Stimulated activated naive CD4-positive, alpha-beta T cell treated with Interleukin-2 at 50 U/mL for 16 hours (primary cell): ENCODE measurements at regions not wholly inside any gene's neighbourhood (a gene's known extent, or its start where the extent isn't known, plus 50 kb on each side); places are given as distances from the start of the nearest gene placed in this dataset.

Experiments
- DNase-seq: peaks from one replicate; lab custom pipeline; 2025; lab: John Stamatoyannopoulos, UW

DNA sequence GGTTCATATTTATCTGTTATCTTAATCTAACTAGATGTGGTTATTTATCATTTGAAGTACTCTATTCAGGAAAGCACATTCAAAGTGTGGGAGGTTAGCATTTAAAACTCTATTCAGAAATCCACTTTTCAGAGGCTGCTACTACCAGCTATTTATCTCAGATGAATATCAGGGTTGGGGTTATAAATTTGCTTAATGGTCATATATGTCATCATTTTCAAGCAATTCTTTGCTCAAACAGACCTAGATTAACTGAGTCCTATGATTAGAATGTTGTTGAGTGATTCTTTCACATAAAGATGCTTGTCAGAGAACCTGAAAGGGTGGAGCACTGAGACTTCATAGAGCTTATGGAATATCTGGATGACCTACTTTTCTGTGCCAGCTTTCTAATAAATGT is 436.9 kb upstream of the TGFBR2 start:
- no peak for DNase-seq

- no peak for DNase-seq
Observed at GRCh38 chr3:30170681-30171438, 435.5 kb upstream of the TGFBR2 start.

DNA sequence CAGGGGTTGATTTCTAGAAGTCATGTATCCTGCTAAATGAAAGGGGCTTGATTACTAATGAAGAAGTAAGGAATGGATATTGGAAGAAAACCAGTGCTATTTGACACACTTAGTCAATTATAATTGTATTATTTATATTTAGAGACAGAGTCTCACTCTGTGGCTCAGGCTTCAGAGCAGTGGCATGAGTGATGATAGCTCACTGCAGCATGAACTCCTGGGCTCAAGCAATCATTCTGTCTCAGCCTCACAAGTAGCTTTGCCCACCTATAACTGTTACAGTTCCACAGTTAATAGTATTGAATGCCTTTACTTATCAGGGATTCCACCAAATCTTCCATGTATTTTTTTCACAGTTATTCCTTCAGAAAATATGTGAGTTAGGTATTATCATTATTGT is 432.0 kb upstream of the TGFBR2 start:
- no peak for DNase-seq

- no peak for DNase-seq
Observed at GRCh38 chr3:30180310-30181177, 425.9 kb upstream of the TGFBR2 start.

- DNase-seq, result no peak
Observed at GRCh38 chr3:30181178-30181465, 425.3 kb upstream of the TGFBR2 start.

- DNase-seq, result no peak
Observed at GRCh38 chr3:30181581-30181980, 424.8 kb upstream of the TGFBR2 start.

- DNase-seq, result no peak
Observed at GRCh38 chr3:30183421-30183820, 423.0 kb upstream of the TGFBR2 start.

GRCh38 chr3:30184091-30184810 is 422.1 kb upstream of the TGFBR2 start:
- DNase-seq, result no peak

GRCh38 chr3:30185872-30186271 is 420.5 kb upstream of the TGFBR2 start:
- DNase-seq, result no peak

DNA sequence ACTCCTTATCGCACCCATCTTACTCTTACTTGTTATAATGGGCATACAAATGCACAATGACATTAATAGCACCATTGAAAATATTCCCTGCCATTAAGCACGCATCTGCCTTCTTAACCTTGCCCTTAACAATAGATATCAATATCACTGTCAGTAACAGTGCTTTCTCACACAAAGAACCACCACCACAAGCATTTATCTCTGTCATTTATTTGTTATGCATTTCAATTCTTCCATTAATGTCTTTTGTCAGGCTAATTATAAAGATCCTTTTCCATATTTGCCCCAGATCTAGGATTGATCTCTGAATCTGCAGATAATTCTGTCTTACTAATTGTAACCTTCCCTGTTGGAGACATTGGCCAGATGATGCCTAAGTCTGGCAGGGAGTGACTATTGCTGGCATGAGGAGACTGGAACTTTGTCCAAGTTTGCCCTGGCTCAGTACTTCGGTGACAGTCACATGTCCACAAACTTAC is 419.6 kb upstream of the TGFBR2 start:
- no peak for DNase-seq

DNA sequence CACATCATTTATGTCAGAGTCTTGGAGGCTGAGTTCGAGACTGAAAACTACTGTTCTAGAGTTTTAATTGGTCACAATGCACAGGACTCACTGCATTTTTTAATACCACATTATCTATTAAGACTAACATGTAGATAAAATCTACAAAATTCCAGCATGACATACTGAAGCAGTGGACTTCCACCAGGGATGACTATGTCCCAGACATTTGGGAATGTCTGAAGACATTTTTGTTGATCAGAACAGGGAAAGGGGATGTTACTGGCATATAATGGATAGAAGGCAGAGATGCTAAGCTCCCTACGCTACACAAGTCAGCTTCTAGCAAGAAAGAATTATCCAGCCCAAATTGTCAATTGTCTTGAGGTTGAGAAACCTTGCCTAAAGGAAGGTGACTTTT is 419.0 kb upstream of the TGFBR2 start:
- DNase-seq, result no peak

DNA sequence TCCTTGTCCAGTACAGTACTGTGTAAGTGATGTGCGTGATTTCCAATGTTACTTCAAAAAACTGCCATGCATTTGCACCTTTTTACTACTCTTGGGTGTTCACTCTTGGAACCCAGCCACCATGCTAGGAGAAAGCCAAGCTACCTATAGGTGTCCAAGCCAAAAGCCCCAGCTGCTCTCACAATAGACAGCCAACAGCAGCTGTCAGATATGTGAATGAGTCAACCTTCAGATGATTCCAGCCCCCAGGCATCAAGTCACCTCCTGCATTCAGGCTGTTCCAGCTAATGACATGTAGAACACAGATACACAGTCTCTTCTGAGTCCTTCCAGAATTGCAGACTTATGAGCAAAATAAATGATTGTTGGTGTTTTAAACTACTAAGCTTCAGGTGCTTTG is 417.7 kb upstream of the TGFBR2 start:
- no peak for DNase-seq

DNA sequence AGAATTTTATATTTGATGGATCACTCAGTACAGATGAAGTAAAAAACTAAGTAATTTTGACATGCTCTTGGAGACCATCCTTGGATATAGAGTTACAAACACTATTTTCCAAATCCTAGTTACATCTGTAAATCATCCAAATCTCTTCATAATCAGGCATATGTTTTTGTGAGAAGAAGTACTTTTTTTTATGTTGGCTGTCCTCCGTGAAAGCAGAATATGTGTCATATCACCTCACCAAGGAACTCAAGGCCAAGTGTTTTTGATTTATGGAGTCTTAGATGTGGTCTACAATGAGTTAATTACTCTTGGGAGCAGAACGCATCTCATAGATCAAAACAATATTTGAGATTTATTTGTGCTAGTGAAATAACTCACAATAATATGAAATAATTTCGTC is 416.5 kb upstream of the TGFBR2 start:
- no peak for DNase-seq

DNA sequence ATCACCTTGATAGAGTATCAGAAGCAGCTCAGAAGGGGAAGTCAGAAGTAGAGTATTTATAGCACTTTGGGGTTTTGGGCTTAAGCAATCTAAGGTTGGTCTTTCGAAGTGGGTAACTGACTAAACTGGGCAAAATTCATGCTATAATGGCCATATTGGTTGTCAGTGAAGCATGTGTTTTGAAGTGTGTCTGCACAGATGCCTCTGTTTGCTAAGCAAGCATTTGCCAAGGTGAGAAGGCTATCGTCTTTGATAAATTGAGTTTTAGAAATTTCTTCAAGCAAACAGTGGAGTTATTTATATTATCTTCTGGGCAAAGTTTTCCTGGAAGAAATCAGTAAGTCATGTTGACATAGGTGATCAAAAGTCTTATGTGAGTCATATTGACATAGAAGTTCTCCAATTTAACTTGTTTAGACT is 412.8 kb upstream of the TGFBR2 start:
- no peak for DNase-seq

GRCh38 chr3:30195352-30195751 is 411.0 kb upstream of the TGFBR2 start:
- no peak for DNase-seq

- DNase-seq, result no peak
Observed at GRCh38 chr3:30198162-30198561, 408.2 kb upstream of the TGFBR2 start.

DNA sequence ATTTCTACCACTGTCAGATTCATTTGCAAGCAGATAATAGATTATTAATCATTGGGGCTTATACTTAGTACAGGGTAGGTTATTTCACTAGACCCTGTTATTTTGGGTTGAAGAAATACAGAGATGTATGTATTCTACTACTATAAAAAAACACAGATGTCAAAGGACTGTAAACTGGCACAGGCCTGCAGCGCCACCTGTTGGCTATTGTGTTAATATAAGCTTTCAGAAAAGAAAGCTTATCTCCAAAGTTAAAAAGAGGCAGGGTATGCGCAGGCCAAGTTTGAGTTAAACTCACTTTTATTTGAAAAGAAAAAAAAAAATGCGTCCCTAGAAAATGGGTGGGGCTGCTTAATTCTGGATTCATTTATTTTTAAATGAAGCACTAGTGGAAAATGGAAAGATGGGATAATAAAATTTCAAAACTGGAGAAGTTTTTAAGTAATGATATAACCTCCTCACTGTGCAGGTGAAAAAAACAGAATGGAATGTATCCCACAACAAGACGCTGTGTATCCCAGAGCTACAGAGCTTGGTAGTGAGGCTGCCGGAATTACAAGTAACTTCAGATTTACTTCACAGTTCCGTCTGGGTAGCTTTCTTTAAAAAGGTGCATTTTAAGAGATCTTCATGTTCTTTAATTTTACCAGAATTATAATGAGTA is 407.2 kb upstream of the TGFBR2 start:
- peak; percentile 47 for DNase-seq

DNA sequence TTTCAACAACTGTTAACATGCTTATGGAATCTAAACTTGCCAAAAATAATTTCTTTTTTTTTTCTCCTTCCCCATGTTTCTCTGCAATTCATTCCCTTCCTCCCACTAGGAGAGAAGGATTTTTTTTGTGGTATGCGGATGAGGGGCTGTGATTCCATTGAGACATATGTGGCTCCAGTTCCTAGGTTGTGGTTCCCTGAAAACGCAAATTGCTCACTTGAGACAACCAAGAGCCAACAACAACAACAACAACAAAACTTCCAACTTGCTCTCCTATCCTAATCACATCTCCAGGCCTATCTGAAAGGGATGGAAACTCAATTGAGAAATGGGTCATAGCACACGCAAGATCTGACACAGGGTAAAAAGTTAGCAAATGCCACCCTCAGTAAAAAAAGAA is 406.5 kb upstream of the TGFBR2 start:
- DNase-seq, result no peak

- no peak for DNase-seq
Observed at GRCh38 chr3:30201715-30202114, 404.7 kb upstream of the TGFBR2 start.

DNA sequence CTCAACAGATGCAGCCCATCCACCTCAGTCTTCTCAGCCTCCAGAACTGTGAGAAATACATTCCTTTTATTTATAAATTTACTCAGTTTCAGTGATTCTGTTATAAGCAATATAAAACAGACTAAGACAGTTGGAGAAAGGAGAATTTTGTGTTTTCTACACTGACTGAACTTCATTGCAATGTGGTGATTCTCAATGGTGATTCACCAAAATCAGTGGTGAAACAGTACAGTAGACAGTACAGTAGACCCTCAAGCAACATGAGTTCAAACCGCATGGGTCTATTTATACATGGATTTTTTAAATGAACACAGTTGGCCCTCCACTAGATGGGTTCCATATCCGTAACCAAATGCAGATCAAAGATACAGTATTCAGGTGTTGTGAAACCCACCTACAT is 403.1 kb upstream of the TGFBR2 start:
- DNase-seq, result no peak

GRCh38 chr3:30204126-30204525 is 402.3 kb upstream of the TGFBR2 start:
- DNase-seq, result no peak

- no peak for DNase-seq
Observed at GRCh38 chr3:30206051-30206450, 400.4 kb upstream of the TGFBR2 start.
